ENCODE measurements at regions not wholly inside any gene's neighbourhood (a gene's known extent, or its start where the extent isn't known, plus 50 kb on each side); places are given as distances from the start of the nearest gene placed in this dataset.

DNA sequence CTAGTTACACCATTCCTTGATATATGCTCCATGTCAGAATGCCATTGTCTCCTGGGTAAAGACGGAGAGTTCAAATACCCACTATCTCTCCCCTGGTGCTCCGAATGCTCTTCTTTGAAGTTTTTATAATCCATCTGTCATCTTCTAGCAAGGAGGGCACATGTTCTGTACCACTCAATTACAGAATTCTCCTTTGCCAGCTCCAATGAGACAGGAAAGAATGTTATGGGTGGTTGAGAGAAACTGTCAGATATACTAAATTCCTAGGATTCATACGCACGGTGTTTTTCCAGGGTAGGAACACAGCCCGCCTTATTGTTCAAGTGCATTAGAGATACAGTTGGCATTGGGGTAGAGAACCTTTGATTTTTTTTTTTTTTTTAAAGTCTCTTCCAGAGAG is 118.0 kb upstream of the ZNF536 start:
- H3K4me2 ChIP-seq (ENCODE audit: insufficient read depth, low read length) = no peak overlapping the region
- no peak overlapping the region for H2AFZ ChIP-seq (ENCODE audit: low read length)
- no peak overlapping the region for H3K27ac ChIP-seq (ENCODE audit: low read depth, low read length)

DNA sequence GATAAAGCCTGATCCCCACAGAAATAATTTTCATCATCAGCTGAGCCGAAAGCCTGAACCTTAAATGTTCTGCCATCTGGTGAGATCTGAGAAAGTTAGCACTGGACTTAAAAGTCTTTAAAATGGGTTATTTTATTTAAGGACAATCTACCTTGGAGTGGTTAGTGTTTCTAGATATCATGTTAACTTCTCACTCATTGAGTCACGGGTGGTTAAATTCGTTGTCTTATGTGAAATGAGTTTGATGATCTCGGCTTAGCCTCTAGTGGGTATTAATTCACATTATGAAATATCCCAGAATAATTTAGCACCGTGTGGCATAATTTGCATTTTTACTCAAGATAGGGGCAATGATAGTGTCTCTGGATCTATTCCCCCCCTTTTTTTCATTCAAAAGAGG is 117.4 kb upstream of the ZNF536 start:
- TF ChIP-seq CTCF (IDR thresholded peaks at IDR 0.05; ENCODE audit: extremely low read depth, low read depth, low read length) = no peak
- no peaks in the 10 kb centered on the region for H4K20me1 ChIP-seq (ENCODE audit: insufficient read depth, low read length)
- H3K9me3 ChIP-seq (ENCODE audit: low read depth, low read length) = no peaks in the 10 kb centered on the region
- no peak overlapping the region for H3K27ac ChIP-seq (ENCODE audit: low read depth, low read length)
- H3K4me2 ChIP-seq (ENCODE audit: insufficient read depth, low read length) = no peak overlapping the region
- H2AFZ ChIP-seq (ENCODE audit: low read length) = no peak overlapping the region
- no peaks in the 10 kb centered on the region for H3K79me2 ChIP-seq (ENCODE audit: insufficient read depth, low read length)
- no peak for DNase-seq (ENCODE audit: insufficient read length, low spot score, missing footprints)
- no peaks in the 10 kb centered on the region for H3K4me1 ChIP-seq (ENCODE audit: insufficient read depth, low read length)
- no peaks in the 10 kb centered on the region for H3K36me3 ChIP-seq (ENCODE audit: insufficient read depth, low read length)
- H3K27me3 ChIP-seq (ENCODE audit: insufficient read depth, low read length) = no peaks in the 10 kb centered on the region
- no peak overlapping the region for H3K4me3 ChIP-seq (ENCODE audit: insufficient read depth, low read length)

More for the DNA sequence above, 118.0 kb upstream of the ZNF536 start:
- no peak for TF ChIP-seq CTCF (IDR thresholded peaks at IDR 0.05; ENCODE audit: extremely low read depth, low read depth, low read length)
- Histone ChIP-seq H3K9me3 (ENCODE audit: low read depth, low read length) (no peaks in the 10 kb centered on the region), H3K79me2 (ENCODE audit: insufficient read depth, low read length) (no peaks in the 10 kb centered on the region), H3K36me3 (ENCODE audit: insufficient read depth, low read length) (no peaks in the 10 kb centered on the region), H3K4me1 (ENCODE audit: insufficient read depth, low read length) (no peaks in the 10 kb centered on the region), H3K4me3 (ENCODE audit: insufficient read depth, low read length) (no peak overlapping the region), H3K27me3 (ENCODE audit: insufficient read depth, low read length) (no peaks in the 10 kb centered on the region), H4K20me1 (ENCODE audit: insufficient read depth, low read length) (no peaks in the 10 kb centered on the region)
- no peak for DNase-seq (ENCODE audit: insufficient read length, low spot score, missing footprints)

DNA sequence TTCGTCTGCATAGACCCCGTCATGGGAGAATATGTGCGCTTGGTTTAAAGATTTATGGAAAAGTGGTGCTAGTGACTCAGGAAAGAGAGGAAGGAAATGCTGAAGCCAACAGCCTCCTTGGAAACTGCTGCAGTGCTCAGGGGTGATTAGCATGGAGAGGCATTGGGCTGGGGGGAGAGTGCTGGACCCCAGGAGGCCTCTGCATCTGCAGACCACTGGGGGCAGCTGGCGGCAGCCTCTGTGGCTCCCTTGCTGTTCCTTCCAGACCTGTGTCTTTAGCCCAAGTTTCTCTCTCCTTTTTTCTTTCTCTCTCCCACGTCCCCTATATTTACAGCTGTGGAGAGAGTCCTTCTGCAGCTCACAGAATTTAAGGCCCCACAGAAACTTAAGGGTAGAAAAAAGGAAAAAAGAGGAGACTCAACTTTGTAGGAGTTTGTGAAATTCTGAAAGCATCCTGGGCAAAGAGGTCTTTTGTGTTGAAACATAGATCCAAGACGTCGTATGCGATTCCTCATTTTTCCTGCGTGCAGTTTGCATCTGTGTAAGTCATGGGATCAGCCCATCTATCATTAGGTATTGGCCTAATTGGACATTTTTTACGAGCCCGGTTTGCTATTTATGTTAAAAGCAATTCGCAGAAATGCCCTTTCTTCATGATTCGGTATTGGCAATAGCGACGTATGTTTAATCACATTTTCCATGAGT is 116.2 kb upstream of the ZNF536 start:
- no peak overlapping the region for H2AFZ ChIP-seq (ENCODE audit: low read length)
- H3K79me2 ChIP-seq (ENCODE audit: insufficient read depth, low read length) = no peaks in the 10 kb centered on the region
- H3K36me3 ChIP-seq (ENCODE audit: insufficient read depth, low read length) = no peaks in the 10 kb centered on the region
- no peak overlapping the region for H3K4me2 ChIP-seq (ENCODE audit: insufficient read depth, low read length)
- H3K9me3 ChIP-seq (ENCODE audit: low read depth, low read length) = no peaks in the 10 kb centered on the region
- no peak overlapping the region for H3K27ac ChIP-seq (ENCODE audit: low read depth, low read length)
- no peak for DNase-seq (ENCODE audit: insufficient read length, low spot score, missing footprints)
- H3K27me3 ChIP-seq (ENCODE audit: insufficient read depth, low read length) = no peaks in the 10 kb centered on the region
- H4K20me1 ChIP-seq (ENCODE audit: insufficient read depth, low read length) = no peaks in the 10 kb centered on the region
- H3K4me1 ChIP-seq (ENCODE audit: insufficient read depth, low read length) = no peaks in the 10 kb centered on the region
- H3K4me3 ChIP-seq (ENCODE audit: insufficient read depth, low read length) = no peak overlapping the region
- no peak for TF ChIP-seq CTCF (IDR thresholded peaks at IDR 0.05; ENCODE audit: extremely low read depth, low read depth, low read length)

- Histone ChIP-seq H3K4me2 (ENCODE audit: insufficient read depth, low read length) (no peak overlapping the region), H3K9me3 (ENCODE audit: low read depth, low read length) (no peaks in the 10 kb centered on the region), H3K36me3 (ENCODE audit: insufficient read depth, low read length) (no peaks in the 10 kb centered on the region), H3K4me3 (ENCODE audit: insufficient read depth, low read length) (no peak overlapping the region), H3K4me1 (ENCODE audit: insufficient read depth, low read length) (no peaks in the 10 kb centered on the region), H3K79me2 (ENCODE audit: insufficient read depth, low read length) (no peaks in the 10 kb centered on the region), H4K20me1 (ENCODE audit: insufficient read depth, low read length) (no peaks in the 10 kb centered on the region), H3K27me3 (ENCODE audit: insufficient read depth, low read length) (no peaks in the 10 kb centered on the region), H2AFZ (ENCODE audit: low read length) (no peak overlapping the region), H3K27ac (ENCODE audit: low read depth, low read length) (no peak overlapping the region)
- no peak for TF ChIP-seq CTCF (IDR thresholded peaks at IDR 0.05; ENCODE audit: extremely low read depth, low read depth, low read length)
- no peak for DNase-seq (ENCODE audit: insufficient read length, low spot score, missing footprints)
Observed at GRCh38 chr19:30256496-30256850, 115.7 kb upstream of the ZNF536 start.
